PFSK-1 (cell line): ENCODE measurements at regions not wholly inside any gene's neighbourhood (a gene's known extent, or its start where the extent isn't known, plus 50 kb on each side); places are given as distances from the start of the nearest gene placed in this dataset.

Experiments
- FOXP2 ChIP-seq: optimal IDR thresholded peaks from 2 replicates; pipeline ENCODE3; 2011; ENCODE audit warnings: borderline replicate concordance, control low read depth, inconsistent platforms; ENCODE audit not compliant: insufficient read depth; ENCODE audit errors: extremely low read length, extremely low read depth
- POLR2AphosphoS5 ChIP-seq: IDR thresholded peaks from 2 replicates; pipeline ENCODE4 v1.6.1; 2012; ENCODE audit warnings: low read depth, mild to moderate bottlenecking, control low read depth, low read length, moderate library complexity
- REST ChIP-seq, 2 experiments: IDR thresholded peaks; 2 replicates each; pipeline versions ENCODE4 v1.6.1 to v1.8.0; 2011 to 2012; ENCODE audit warnings: low read depth in 2 of 2, low read length in 2 of 2, control low read depth in 1 of 2, inconsistent platforms in 1 of 2, mild to moderate bottlenecking in 1 of 2, moderate library complexity in 1 of 2; ENCODE audit not compliant: insufficient read depth in 1 of 2
- SIN3A ChIP-seq: IDR thresholded peaks from 2 replicates; pipeline ENCODE4 v1.6.1; 2012; ENCODE audit warnings: mild to moderate bottlenecking, low read length, moderate library complexity, borderline replicate concordance; ENCODE audit not compliant: insufficient read depth
- TAF1 ChIP-seq: IDR thresholded peaks from 2 replicates; pipeline ENCODE4 v1.6.1; 2012; ENCODE audit warnings: low read length, control low read depth, borderline replicate concordance; ENCODE audit not compliant: insufficient read depth

- TF ChIP-seq TAF1 (no peak), REST (IDR thresholded peaks at IDR 0.05; ENCODE audit: insufficient read depth in 1 of 2, low read depth in 2 of 2, low read length in 2 of 2) (no peak), SIN3A (no peak), POLR2AphosphoS5 (no peak), FOXP2 (no peak)
These were observed 310.8 kb downstream of the BCL11B start for GRCh38 chr14:98961191-98961590.

GRCh38 chr14:98962118-98962517, 309.9 kb downstream of the BCL11B start:
- TF ChIP-seq REST (IDR thresholded peaks at IDR 0.05; ENCODE audit: insufficient read depth in 1 of 2, low read depth in 2 of 2, low read length in 2 of 2) (no peak), POLR2AphosphoS5 (no peak), FOXP2 (no peak), SIN3A (no peak), TAF1 (no peak)

- no peak for TF ChIP-seq FOXP2
- no peak for TF ChIP-seq REST (IDR thresholded peaks at IDR 0.05; ENCODE audit: insufficient read depth in 1 of 2, low read depth in 2 of 2, low read length in 2 of 2)
- no peak for TF ChIP-seq SIN3A
- TF ChIP-seq POLR2AphosphoS5 = no peak
- no peak for TF ChIP-seq TAF1
These were observed 308.4 kb downstream of the BCL11B start for GRCh38 chr14:98963610-98964009.

GRCh38 chr14:98964171-98964570, 307.8 kb downstream of the BCL11B start:
- TF ChIP-seq SIN3A = no peak
- TF ChIP-seq FOXP2 = no peak
- TF ChIP-seq POLR2AphosphoS5 = no peak
- no peak for TF ChIP-seq TAF1
- no peak for TF ChIP-seq REST (IDR thresholded peaks at IDR 0.05; ENCODE audit: insufficient read depth in 1 of 2, low read depth in 2 of 2, low read length in 2 of 2)

GRCh38 chr14:98965076-98965475, 306.9 kb downstream of the BCL11B start:
- TF ChIP-seq TAF1 = no peak
- TF ChIP-seq POLR2AphosphoS5 = no peak
- TF ChIP-seq SIN3A = no peak
- TF ChIP-seq FOXP2 = no peak
- TF ChIP-seq REST (IDR thresholded peaks at IDR 0.05; ENCODE audit: insufficient read depth in 1 of 2, low read depth in 2 of 2, low read length in 2 of 2) = no peak
